Fibroblast of peridontal ligament (primary cell): ENCODE measurements at regions not wholly inside any gene's neighbourhood (a gene's known extent, or its start where the extent isn't known, plus 50 kb on each side); places are given as distances from the start of the nearest gene placed in this dataset.

Experiments used
- DNase-seq: peaks from one replicate; pipeline ENCODE4 v3.0.0-alpha.2; 2010; ENCODE audit errors: extremely low read depth

DNA sequence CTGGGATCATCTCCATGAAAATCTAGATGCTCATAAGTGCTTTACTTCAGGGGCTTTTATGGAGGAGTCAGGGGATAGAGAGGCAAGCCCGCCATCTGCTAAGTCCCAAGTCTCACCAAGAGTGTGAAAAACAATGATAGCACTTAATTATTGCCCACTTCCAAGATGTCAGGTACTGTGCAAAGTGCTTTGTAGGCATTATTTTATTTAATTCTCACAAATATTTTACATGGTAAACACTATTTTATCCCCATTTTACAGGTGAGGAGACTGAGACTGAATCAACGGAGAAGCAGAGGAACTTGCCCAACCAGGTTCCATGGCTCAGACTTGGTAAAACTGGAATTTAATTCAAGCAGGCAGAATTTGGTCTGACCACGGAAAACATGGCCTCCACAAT lies 147.5 kb downstream of the ACKR3 start:
- DNase-seq: no peak

DNA sequence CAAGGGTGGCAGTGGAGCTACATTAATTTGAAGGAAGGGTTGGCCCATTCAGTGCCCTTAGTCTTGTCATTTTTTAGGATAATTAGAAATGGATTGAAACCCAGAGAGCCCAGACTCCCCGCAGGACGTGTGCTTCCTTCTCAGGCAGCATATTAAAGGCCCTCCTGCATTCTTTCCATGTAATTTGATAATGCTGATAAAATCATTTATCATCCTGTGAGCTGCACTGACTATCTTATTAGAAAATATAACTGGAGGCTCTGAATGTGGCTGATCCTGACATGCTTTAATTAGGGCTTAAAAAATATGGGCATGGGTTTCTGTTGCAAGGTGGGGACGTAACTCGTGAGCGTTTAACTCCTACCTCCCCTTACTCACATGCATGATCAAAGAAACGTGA lies 148.1 kb downstream of the ACKR3 start:
- no peak for DNase-seq

DNA sequence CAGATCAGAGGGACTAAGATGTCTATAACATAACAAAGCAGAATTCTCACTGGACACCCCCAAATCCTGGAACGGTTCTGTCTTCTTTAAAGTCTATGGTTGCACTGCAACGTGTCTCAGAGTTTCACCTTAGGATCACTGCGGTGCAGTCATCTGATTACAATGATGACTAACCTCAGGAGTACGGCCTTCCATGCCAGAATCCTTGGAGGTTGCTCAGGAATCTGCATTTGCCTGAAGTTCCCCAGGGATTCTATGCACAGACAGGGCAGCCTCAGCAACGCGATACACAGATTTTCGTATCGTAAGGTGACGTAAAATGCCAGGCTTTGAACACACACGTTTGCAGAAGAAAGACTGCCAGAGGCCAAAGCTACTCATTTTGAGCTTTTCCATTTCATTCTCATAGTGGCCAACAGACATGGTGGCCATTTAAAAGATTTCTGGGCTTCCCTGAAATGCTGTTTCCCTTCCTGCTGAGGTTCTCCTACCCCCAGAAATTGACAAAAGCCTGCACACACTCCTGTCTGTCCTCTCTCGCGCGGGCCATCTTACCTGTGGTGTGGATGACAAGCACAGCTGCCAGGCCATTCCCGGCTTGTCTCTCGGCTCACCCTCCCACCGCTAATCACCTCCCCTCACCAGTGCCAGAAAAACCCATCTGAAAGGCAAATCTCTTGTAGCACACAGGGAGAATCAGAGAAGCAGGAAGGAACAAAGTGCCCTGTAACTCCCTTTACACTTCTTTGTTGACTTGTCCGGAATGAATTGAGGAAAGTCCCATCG lies 148.8 kb downstream of the ACKR3 start:
- no peak for DNase-seq

DNA sequence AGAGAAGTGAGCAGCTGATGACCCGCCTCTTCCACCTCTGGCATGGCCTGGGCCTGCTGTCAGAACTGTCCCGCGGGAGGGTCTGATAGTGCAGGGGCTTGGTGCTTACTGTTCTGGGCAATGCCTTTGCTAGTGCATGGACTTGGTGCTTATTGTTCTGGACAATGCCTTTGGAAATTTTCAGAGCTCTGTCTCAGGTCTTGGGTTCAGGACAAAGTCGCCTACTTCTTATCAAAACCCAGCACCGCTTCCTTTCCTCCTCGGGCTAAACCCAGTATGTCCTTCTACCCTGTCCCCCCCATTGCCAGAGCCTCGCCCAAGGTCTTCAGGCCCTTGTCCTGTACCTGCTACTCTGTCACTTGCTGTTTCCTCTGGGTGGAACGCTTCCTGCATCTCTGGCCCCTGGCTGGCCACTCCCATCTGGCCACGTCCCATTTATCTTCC lies 149.6 kb downstream of the ACKR3 start:
- DNase-seq: no peak

DNA sequence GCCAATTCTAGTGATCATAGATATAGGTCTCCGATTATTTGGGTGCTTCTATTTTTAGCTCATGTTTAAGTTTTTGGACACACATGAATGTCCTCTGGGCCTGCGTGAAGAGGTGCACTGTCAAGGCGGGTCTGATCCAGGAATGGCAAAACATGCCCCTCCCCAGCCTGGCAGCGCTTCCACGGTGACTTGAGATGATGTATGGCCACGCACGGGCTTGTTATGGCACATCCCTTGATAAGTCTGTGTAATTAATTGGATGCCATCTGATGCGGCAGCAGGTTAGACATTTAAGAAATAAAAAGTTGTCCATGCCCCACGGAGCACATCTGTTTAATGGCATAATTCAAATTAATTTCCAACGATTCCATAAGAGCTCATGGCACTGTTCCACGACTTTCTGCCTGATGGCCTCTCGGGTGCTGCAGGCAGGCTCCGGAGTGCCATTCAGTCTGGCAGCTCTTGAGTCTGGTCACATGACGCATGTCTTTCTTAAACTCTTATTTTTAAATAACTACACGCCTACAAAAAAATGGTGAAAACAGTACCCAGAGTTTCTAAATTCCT lies 151.4 kb downstream of the ACKR3 start:
- DNase-seq: no peak

DNA sequence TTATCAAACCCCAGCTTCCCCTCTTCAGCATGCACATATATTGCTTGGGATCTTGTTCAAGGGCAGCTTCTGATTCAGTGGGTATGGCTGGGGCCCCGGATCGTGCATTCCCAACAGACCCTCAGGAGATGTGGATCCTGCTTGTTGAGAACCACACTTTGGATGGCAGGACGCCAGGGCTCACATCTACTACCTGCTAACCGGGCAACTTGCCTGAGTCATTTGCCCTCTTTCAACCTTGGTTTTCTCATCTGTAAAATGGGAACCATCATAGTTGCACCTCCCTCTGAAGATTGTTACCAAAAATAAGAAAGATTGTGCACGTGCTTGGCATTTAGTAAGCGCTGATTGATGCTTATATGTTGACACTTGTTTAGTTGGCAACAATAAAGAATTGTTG lies 154.6 kb downstream of the ACKR3 start:
- no peak for DNase-seq

DNA sequence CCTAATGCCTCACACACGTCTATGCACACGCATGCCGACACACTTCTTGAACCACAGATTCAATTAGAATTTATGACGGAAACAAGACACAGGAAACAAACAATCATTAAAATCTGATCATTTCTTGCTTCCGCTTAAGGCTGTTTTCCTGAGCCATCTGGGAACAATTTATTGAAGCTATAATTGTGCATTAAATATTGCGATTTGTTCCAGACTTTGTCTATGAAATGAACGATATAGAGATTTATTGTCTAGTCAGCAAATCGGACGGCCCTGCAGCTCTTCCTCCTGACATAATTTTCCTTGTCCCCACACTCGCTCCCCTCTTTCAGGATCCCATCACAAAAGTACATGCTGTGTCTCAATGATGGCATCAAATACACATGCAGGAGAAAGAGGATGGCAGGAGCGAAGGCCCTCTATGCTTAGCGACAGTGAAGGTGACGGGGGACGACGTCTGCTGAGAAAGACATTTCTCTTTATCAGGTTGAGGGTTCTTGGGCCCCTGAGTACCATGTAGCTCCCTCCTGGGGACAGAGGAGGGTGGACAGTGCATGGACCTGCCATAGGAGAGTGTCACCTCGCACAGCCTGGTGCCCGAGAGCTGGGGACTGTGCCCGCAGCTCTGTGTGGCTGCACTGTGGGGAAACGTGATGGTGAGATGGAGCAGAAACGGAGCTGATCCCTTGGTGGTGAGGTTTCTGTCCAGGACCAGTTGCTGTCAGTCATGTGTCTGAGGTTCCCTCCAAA lies 157.3 kb downstream of the ACKR3 start:
- DNase-seq: no peak

DNA sequence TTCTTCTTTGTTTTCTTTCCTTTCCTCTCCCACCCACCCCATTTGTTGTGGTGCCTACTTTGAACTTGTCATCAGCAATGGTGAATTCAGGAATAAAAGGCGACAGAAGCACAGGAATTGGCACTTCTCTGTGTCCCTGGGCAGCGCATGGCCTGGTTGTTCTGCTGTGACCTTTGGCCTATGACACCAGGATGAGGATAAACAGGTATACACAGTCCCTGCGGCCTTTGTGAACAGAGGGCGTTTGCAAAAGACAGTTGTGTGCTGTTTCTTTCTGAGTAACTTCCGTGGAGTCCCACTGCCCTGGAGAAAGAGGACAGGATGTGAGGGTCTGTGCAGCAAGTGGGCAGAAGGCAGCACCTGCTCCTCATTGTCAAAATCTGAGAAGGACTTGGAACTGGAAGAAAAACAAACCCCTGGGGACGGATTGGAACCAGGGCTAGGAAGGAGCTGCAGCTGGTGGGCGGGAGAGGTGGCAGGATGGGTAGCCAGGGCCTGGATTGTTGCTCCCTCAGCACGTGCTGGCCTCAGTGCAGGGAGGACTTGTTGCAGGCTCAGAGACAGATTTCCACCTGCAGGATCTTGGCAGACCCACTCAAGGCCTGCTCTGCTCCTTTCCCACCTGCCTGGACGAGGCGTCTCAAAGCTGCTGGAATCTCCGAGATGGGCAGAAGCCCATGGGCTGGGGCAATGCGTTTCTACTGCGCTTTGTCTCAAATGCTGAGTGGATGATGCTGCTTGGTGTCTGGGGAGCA lies 159.5 kb downstream of the ACKR3 start:
- DNase-seq: no peak

DNA sequence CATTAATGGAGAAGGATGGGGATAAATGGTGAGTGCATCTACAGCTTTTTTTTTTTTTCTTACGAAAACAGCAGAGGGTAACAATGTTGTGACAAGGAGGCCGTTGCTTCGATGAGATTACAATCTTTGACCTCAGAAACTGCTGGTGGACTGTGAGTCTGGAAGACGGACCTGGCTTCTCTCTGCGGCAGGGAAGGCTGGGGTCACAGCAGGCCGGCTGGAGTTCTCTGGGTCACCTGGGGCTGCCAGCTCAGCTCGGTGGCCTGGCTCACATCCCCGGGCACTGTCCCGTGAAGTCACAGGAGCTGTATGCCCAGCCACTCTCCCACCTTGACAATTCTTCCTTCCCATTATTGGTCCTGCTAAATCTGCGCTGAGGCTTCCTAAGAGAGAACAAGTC lies 160.8 kb downstream of the ACKR3 start:
- no peak for DNase-seq

DNA sequence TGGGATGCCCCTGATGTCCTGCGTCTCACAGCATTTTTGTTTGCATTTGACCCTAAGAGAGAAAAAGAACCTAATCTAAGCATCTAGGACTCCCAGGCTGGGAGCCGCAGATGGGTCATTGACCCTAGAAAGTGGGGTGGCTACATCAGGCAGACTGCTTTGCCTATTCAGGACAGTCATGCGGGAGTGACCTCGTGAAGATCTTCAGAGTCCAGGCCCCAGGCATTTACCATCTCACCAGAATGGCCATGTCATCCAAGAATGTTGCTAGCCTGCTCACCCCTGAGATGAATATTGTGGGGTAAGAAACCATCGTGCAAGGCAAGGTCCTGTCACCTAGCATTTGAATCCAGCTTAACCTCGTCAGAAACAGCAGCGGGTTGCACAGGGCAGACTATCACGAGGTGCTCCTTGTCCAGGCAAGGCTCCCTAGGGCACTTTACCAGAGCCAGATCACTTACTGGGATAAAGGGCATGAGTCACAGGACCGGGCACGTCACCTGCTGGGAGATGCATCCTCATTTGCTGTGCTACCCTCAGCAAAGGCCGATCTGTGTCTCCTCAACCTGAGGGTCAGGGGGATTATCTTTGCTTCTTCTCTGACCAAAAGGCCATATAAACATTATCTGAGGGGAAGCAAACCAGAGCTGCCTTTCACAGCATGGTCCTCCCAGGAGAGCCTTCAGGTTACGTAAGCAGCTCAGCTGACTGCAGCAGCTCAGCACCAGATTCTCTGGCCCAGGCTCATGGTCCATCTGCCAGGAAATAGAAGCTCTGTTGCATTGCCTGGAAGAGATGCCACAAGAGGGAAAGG lies 162.3 kb downstream of the ACKR3 start:
- peak; percentile 94 for DNase-seq

DNA sequence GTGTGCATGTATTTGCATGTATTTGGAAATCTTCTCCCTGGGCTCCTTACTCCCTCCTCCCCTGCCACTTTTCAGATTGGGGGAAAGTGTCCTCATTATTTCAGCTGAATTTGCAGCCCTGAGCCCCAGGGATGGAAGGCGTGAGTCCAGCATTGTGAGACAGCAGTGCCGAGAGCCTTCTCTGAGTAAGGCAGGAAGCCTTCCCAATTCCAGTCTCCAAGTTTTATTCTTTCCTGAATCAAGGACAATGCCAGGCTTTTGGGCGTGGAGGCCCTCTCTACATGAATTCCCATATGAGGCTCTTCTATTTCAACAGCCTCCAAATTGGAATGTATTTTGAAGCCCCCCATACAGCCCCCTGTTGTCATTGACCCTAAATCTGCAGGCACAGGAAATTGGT lies 163.5 kb downstream of the ACKR3 start:
- no peak for DNase-seq

DNA sequence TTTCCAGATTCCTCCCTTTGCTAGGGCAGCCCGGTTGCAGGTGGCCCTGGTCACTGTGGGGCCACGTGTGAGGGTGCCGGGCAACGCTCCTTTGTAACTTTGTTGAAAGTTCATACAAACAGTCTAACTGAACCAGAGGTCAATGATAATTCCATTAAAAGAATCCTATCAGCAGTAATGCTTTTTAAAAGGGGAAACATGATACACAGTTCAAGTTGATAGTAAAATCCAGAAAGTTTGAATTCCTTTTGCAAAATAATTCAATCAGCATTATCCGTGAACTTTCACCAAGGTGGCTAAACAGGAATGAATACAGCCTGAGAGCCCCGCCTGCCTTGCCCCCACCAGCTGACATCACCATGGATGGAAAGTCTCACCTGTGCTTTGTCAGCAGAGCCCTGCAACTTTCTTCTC lies 166.2 kb downstream of the ACKR3 start:
- no peak for DNase-seq

DNA sequence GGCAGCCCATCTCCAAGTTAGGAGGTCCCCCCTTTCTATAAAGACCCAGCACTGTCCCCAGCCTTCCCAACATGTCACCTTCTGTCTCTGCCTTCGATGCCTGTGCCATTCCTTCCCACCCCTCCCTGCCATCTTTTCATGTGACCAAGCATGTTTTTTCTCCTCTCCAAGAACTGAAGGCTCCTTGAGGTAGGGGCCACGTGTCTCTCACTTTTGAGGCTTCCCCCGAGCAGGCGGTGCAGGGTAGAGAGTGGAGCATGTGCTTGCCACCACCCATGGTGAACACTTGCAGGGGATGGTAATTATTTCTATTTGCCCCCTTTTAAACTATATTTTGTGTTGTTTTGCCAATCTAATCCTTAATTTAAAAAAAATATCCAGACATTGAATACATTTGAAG lies 168.4 kb downstream of the ACKR3 start:
- no peak for DNase-seq

DNA sequence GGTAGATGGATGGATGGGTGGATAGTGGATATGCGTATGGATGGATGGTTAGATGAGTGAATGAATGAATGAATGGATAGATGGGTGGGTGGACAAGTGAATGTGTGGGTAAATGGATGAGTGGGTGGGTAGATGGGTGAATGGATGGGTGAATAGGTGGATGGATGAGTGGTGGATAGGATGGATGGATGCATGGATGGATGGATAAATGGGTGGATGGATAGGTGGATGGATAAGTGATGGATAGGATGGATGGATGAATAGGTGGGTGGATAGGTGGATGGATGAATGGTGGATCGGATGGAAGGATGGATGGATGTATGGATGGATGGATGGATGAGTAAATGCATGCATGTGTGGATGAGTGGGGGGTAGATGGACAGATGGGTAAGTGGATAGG lies 169.3 kb downstream of the ACKR3 start:
- DNase-seq: no peak

DNA sequence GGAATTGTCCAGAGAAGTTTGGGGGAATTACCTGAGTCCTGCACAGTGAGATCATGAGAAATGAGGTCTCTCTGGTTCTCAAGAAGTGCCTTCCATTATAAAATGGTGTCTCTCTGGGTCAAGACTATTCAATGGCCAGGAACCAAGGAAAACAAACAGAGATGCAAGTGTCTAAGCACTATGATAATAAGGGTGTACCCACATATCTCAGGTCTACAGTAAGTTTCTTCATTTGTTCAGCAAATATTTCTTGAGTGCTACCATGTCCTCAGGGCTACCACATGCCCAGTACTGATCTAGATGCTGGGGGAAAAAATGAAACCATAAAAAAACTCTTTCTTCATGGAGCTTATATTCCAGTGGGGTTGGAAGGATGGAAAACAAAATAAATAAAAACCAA lies 170.0 kb downstream of the ACKR3 start:
- DNase-seq: no peak

DNA sequence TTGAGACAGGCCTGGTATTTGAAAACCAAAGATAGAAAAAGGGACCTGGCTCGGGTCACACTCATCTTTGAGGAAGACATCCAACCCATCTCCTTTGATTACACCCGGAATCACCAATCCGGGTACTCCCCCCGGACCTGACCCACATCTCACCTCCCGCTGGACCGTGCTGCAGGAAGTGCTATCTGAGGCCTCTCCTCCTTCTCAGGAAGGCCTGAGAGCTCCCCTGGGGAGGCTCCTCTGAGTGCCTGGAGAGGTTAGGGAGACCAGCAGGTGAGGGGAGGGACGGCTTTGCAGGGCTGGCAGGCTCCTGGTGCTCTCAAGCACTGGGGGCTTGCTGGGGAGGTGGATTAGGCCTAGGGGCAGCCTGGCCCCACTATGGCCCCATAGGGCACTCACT lies 170.9 kb downstream of the ACKR3 start:
- DNase-seq: no peak

DNA sequence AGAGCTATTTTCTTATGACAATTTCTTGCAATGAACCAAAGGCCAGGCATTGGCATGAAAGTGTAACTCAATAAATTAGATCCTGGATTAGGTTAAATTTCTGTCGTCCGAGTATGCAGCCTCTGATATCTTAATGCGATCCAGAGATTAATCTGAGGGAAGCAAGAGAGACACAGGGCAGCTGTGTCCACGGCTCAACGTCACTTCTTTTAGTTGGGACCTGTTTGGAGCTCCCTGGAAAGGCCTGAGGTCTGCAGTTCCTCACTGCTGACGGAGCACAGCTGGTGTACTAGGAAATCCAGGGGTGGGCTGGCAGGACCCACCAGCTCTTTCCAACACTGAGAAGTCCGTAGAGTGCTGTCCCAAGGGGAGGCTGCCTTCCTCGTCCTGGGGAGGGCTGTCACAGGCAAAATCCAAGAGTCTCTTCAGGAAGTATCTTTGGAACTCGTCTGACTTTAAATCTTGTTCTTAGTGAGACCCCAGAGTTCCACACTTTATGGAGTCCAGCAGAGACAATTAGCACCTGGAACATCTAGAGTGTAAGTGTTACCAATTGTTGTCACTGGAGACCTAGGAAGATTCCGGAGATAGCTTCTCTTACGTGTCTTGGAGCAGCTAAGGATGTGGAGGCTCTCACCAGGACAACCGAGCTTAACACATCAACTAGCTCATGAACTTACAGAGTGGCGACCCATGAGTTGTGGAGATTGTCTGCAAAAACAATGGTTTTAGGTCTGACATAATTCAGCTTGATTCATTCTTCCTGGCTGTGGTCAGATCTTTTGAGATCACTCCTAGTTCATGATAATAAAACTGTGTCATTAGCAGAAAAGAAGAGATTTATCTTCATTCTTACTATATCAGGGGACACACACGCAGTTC lies 173.7 kb downstream of the ACKR3 start:
- DNase-seq: peak; percentile 85

DNA sequence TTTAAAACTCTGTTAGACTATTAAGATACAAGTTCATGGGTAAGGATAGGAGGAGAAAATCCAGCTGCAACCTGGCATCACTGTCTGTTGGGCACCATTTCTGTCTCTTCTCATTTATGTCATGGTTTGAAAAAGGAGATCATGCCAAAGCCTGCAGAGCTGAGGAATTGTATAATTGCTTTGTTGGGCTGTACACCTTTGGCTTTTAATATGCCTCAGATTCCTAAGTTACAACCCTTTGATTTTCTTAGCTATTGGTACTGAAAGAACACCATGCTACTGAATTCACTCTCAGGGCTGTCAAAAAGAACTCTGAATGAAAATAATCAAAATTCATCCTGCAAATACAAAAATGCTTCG lies 174.3 kb downstream of the ACKR3 start:
- DNase-seq: no peak

DNA sequence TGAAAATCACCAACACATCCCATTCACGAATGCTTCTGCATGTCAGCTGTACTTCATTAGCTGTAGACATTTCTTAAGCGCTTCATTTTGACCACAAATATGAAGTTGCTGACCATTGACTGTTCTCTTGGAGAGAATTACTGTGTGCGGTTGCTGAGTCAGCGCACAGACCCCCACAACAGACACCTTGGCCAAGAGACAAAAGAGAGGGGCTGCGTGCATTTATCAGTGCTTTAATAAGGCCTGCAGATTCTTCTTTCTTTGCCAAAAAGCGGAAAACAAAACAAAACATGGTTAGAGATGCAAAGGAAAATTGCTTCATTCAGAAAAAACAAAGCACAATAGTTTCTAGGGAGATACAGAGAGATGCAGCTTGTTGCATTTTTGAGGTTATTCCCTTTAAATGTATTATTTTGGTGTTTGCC lies 174.7 kb downstream of the ACKR3 start:
- DNase-seq: peak; percentile 99

DNA sequence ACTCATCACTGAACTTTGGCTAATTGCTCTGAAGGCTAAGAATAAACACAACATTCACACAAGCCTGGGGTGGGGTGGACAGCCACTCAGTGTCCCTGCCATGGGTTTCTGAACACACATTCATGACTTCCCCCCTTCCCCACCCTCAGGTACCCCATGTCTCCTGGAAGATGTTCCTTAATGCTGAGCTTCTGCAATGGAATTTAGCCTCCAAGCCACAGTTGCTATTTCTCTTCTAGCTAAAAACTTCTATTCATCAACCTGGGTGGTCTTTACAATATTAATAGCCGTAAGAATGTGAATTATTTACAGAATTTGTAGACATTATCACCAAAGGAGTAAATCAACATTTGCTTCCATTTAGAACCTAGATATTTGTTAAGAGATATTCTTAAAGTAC lies 175.1 kb downstream of the ACKR3 start:
- DNase-seq: no peak
